ENCODE measurements at regions not wholly inside any gene's neighbourhood (a gene's known extent, or its start where the extent isn't known, plus 50 kb on each side); places are given as distances from the start of the nearest gene placed in this dataset.

- Histone ChIP-seq H3K27me3 (no peaks in the 10 kb centered on the region), H3K4me3 (no peak overlapping the region), H3K4me1 (no peaks in the 10 kb centered on the region), H3K27ac (no peak overlapping the region), H3K36me3 (no peaks in the 10 kb centered on the region), H3K9me3 (no peaks in the 10 kb centered on the region)
- ATAC-seq, result no peak
- no peak for TF ChIP-seq CTCF (IDR thresholded peaks at IDR 0.05)
- DNase-seq, result no peak
- intact Hi-C loops (cut with DNase I), result no loop called here
Observed at GRCh38 chr2:147660680-147661079, 184.1 kb upstream of the ACVR2A start.

DNA sequence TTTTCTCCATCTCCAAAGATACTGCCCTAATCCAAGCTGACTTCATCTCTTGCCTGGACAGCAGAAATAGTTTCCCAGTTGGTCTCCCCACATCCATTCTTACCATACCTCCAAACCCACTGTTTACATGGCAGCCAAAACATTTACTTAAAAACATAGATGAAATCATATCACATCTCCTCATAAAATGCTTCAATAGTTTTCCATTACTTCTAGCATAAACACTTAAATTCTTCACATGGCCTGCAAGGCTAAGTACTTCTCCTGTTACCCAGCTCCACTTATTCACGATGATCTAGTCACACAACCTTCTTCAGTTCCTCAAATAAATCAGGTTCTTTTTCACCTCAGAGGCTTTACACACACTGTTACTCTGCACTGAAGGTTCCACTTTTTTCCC lies 185.8 kb upstream of the ACVR2A start:
- intact Hi-C loops (cut with DNase I), result no loop called here
- H3K9me3 ChIP-seq, result no peaks in the 10 kb centered on the region
- no peak overlapping the region for H3K4me3 ChIP-seq
- H3K36me3 ChIP-seq, result no peaks in the 10 kb centered on the region
- ATAC-seq, result no peak
- no peaks in the 10 kb centered on the region for H3K27me3 ChIP-seq
- no peak overlapping the region for H3K27ac ChIP-seq
- no peak for TF ChIP-seq CTCF (IDR thresholded peaks at IDR 0.05)
- no peak for DNase-seq
- no peaks in the 10 kb centered on the region for H3K4me1 ChIP-seq

DNA sequence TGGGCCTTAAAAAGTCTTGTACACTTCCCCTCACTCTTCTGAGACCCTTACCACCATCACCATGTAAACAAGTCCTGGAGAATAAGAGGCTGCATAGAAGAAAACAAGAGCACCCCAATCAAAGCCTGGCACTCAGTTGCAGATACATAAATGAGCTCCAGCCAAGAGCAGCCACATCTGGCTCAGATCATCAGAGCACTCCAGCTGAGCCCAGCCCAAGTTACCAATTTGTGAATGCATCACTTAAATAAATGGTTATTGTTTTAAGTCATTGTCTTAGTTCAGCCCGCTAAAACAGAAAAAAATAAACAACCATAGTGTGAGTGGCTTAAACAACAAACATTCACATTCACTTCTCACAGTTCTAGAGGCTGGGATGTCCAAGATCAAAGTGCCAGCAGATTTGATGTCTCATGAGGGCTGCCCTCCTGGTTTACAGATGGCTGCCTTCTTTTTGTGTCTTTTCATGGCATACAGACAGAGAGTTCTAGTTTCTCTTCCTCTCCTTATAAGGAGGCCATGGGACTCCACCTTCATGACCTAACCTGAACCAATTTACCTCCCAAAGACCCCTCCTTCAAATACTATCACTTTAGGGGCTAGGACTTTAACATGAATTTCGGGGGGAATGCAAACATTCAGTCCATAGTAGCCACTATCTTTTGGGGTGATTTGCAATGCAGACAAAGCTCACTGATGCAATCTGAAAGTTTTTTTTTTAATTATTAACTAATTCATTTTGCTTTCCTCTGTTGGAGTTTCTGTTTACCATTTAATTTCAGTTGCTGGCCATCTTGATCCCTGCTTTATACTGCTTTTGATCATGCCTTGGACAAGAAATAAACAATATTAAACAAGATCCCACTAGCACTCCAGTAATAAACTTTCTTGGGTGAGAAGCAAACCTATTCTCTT lies 187.5 kb upstream of the ACVR2A start:
- no peak for ATAC-seq
- no peak for TF ChIP-seq CTCF (IDR thresholded peaks at IDR 0.05)
- Histone ChIP-seq H3K4me3 (no peak overlapping the region), H3K27me3 (no peaks in the 10 kb centered on the region), H3K4me1 (no peaks in the 10 kb centered on the region), H3K9me3 (no peaks in the 10 kb centered on the region), H3K36me3 (no peaks in the 10 kb centered on the region), H3K27ac (no peak overlapping the region)
- intact Hi-C loops (cut with DNase I), result no loop called here
- no peak for DNase-seq

- H3K9me3 ChIP-seq, result no peaks in the 10 kb centered on the region
- no peak for DNase-seq
- intact Hi-C loops (cut with DNase I), result no loop called here
- H3K27ac ChIP-seq, result no peak overlapping the region
- H3K27me3 ChIP-seq, result no peaks in the 10 kb centered on the region
- no peak for ATAC-seq
- H3K36me3 ChIP-seq, result no peaks in the 10 kb centered on the region
- H3K4me1 ChIP-seq, result no peaks in the 10 kb centered on the region
- H3K4me3 ChIP-seq, result no peak overlapping the region
- no peak for TF ChIP-seq CTCF (IDR thresholded peaks at IDR 0.05)
Observed at GRCh38 chr2:147649998-147650397, 194.8 kb upstream of the ACVR2A start.

DNA sequence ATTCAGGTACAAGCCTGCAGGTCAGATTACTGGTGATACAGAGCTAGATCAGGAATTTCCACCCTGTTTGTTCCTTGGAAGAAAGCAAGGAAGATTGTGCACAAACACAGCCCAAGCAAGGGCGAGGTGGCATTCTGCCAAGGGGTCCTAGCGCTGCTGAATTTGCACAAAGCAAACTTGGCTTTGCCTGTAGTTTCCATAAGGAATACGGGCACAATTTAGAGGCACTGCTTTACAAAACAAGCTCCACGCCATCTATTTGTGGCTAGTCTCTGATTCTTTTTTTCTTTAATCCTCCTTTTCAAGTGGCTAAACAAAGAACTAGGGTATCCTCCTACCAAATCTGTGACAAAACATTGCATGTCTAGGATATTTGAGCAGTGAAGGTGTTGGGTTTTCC lies 195.5 kb upstream of the ACVR2A start:
- no peak for DNase-seq
- Histone ChIP-seq H3K27ac (no peak overlapping the region), H3K9me3 (no peaks in the 10 kb centered on the region)

More for the DNA sequence above, 195.5 kb upstream of the ACVR2A start:
- Histone ChIP-seq H3K27me3 (no peaks in the 10 kb centered on the region), H3K4me1 (no peaks in the 10 kb centered on the region), H3K4me3 (no peak overlapping the region), H3K36me3 (no peaks in the 10 kb centered on the region)
- no peak for TF ChIP-seq CTCF (IDR thresholded peaks at IDR 0.05)
- no peak for ATAC-seq
- intact Hi-C loops (cut with DNase I), result no loop called here
